Neuronal stem cell (in vitro differentiated cells): ENCODE measurements at regions not wholly inside any gene's neighbourhood (a gene's known extent, or its start where the extent isn't known, plus 50 kb on each side); places are given as distances from the start of the nearest gene placed in this dataset.
"Not testable (repeated sequence)": the region's sequence is repeated elsewhere in the genome, so short reads cannot be mapped to it uniquely, and the experiment has no call there.

Experiments
- DNase-seq: peaks from one replicate; pipeline ENCODE4 v3.0.0-alpha.2; 2013; ENCODE audit warnings: low spot score
- H2AFZ ChIP-seq: one replicate; pipeline ENCODE4 v1.6.1; 2013; ENCODE audit warnings: mild to moderate bottlenecking, low read length, inconsistent platforms
- H2AK5ac ChIP-seq: 2 replicates; pipeline ENCODE4 v1.6.1; 2013; ENCODE audit warnings: low read depth, mild to moderate bottlenecking, inconsistent platforms, low read length, moderate library complexity, mixed read lengths
- H2BK120ac ChIP-seq: 2 replicates; pipeline ENCODE4 v1.6.1; 2013; ENCODE audit warnings: low read depth, mild to moderate bottlenecking, inconsistent platforms, low read length, moderate library complexity, mixed read lengths
- H2BK12ac ChIP-seq: one replicate; pipeline ENCODE4 v1.6.1; 2013; ENCODE audit warnings: low read length, inconsistent platforms
- H2BK15ac ChIP-seq: 2 replicates; pipeline ENCODE4 v1.6.1; 2013; ENCODE audit warnings: mild to moderate bottlenecking, low read length, inconsistent platforms, mixed read lengths
- H2BK5ac ChIP-seq: one replicate; pipeline ENCODE4 v1.6.1; 2013; ENCODE audit warnings: inconsistent platforms, mild to moderate bottlenecking, low read length, moderate library complexity
- H3K14ac ChIP-seq: one replicate; pipeline ENCODE4 v1.6.1; 2013; ENCODE audit warnings: low read length, inconsistent platforms
- H3K18ac ChIP-seq: 2 replicates; pipeline ENCODE4 v1.6.1; 2013; ENCODE audit warnings: low read length, inconsistent platforms
- H3K23ac ChIP-seq: 2 replicates; pipeline ENCODE4 v1.6.1; 2013; ENCODE audit warnings: low read depth, mild to moderate bottlenecking, mixed read lengths, low read length, inconsistent platforms; ENCODE audit not compliant: poor library complexity
- H3K27ac ChIP-seq: replicated peaks from 3 replicates; pipeline ENCODE4 v1.5.1; 2013; ENCODE audit warnings: low read length, inconsistent platforms
- H3K27me3 ChIP-seq, 3 experiments: 2 replicates each; pipeline ENCODE4 v1.6.1; 2013; ENCODE audit warnings: low read length in 3 of 3, mild to moderate bottlenecking in 2 of 3, inconsistent platforms in 1 of 3, low read depth in 1 of 3, mixed read lengths in 1 of 3, moderate library complexity in 1 of 3; ENCODE audit not compliant: control insufficient read depth in 3 of 3, insufficient read depth in 3 of 3
- H3K36me3 ChIP-seq, 2 donors: replicated peaks in 1 of 2; 2 replicates each; pipeline ENCODE4 v1.6.1; 2013; ENCODE audit warnings: low read length in 2 of 2; ENCODE audit not compliant: control insufficient read depth in 2 of 2, insufficient read depth in 2 of 2
- H3K4ac ChIP-seq: 2 replicates; pipeline ENCODE4 v1.6.1; 2013; ENCODE audit warnings: inconsistent platforms, mild to moderate bottlenecking, low read length, moderate library complexity
- H3K4me1 ChIP-seq, 2 donors: 1 replicate in 1 of 2; 2 replicates in 1 of 2; pipeline ENCODE4 v1.6.1; 2013; ENCODE audit warnings: low read length in 2 of 2, low read depth in 1 of 2; ENCODE audit not compliant: control insufficient read depth in 2 of 2, insufficient read depth in 1 of 2
- H3K4me2 ChIP-seq: one replicate; pipeline ENCODE4 v1.6.1; 2013; ENCODE audit warnings: mild to moderate bottlenecking, low read length, inconsistent platforms; ENCODE audit not compliant: insufficient read depth, poor library complexity, severe bottlenecking
- H3K4me3 ChIP-seq, 2 donors: 2 replicates each; pipeline ENCODE4 v1.5.1; 2013; ENCODE audit warnings: low read length in 2 of 2, mild to moderate bottlenecking in 2 of 2, inconsistent platforms in 1 of 2, moderate library complexity in 1 of 2
- H3K79me1 ChIP-seq: one replicate; pipeline ENCODE4 v1.6.1; 2013; ENCODE audit warnings: low read depth, mild to moderate bottlenecking, inconsistent platforms, low read length, moderate library complexity
- H3K9ac ChIP-seq: one replicate; pipeline ENCODE4 v1.6.1; 2013; ENCODE audit warnings: mild to moderate bottlenecking, low read depth, low read length, inconsistent platforms; ENCODE audit not compliant: poor library complexity
- H3K9me3 ChIP-seq, 2 donors: replicated peaks in 1 of 2; 2 replicates each; pipeline versions ENCODE3 to v1.6.1; 2013; ENCODE audit warnings: low read length in 2 of 2, mild to moderate bottlenecking in 2 of 2, inconsistent platforms in 1 of 2, low read depth in 1 of 2, mixed read lengths in 1 of 2, moderate library complexity in 1 of 2; ENCODE audit not compliant: control insufficient read depth in 2 of 2, insufficient read depth in 1 of 2
- H4K8ac ChIP-seq: one replicate; pipeline ENCODE4 v1.6.1; 2013; ENCODE audit warnings: low read depth, mild to moderate bottlenecking, inconsistent platforms, low read length, moderate library complexity
- H4K91ac ChIP-seq: one replicate; pipeline ENCODE4 v1.6.1; 2013; ENCODE audit warnings: low read length, low read depth, mild to moderate bottlenecking, inconsistent platforms; ENCODE audit not compliant: poor library complexity
- WGBS, 2 donors: extraction: QIAGEN DNeasy Blood & Tissue Kit; methylation state at CpG; one replicate each; pipeline ENCODE4 v1.1.7; 2013; ENCODE audit warnings: missing lambda C conversion rate in 2 of 2, mixed read lengths in 1 of 2; ENCODE audit not compliant: insufficient read length in 2 of 2, insufficient replicate concordance in 1 of 2; ENCODE audit errors: extremely low coverage in 2 of 2; 5-methylcytosine and 5-hydroxymethylcytosine counted together

DNA sequence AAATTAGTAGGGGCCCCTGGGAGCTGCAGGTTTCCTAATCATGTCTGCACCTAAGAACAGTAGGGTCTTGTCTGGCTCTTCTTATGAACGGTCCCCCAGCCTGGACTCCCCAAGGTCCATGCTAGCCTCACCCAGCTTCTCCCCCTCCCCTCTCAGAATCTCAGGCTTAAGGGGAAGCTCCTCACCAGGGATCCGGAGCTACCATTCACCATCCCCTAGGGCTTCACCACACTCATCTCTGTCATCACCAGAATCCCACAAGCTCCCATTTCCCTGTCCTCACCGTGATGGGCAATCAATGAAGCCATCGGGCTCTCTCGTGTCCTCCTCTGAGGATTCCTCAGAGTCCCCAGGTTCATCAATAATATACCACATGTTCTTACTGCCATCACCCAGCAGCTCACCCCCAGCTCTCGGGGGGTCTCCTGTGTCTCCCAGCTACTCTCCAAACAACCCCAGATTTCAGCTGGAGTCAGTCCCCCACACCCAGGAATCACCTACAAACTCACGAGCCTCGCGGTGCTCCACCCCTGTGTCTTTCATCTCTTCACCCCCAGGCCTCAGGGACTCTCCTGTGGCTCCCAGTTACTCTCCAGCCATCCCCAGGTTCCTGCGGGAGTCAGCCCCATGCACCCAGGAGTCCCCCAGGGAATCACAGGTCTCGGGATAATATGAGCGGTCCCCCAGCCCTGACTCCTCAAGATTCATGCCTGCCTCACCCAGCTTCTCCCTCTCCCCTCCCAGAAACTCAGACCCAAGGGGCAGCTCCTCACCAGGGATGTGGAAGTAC lies 335.6 kb downstream of the CWH43 start:
- H3K9me3 ChIP-seq, H3K14ac ChIP-seq, H3K18ac ChIP-seq, H3K36me3 ChIP-seq, H2AK5ac ChIP-seq, H2AFZ ChIP-seq, H2BK15ac ChIP-seq, H2BK12ac ChIP-seq, H3K79me1 ChIP-seq, H3K4ac ChIP-seq, H4K91ac ChIP-seq, H2BK120ac ChIP-seq, H3K4me3 ChIP-seq, H3K23ac ChIP-seq, H3K4me2 ChIP-seq, DNase-seq, H3K27me3 ChIP-seq, H3K9ac ChIP-seq, H4K8ac ChIP-seq, H2BK5ac ChIP-seq, H3K27ac ChIP-seq, H3K4me1 ChIP-seq: not testable (repeated sequence)
- no CpG with 5 or more reads among the region's 12 CpGs for WGBS, 2 donors

DNA sequence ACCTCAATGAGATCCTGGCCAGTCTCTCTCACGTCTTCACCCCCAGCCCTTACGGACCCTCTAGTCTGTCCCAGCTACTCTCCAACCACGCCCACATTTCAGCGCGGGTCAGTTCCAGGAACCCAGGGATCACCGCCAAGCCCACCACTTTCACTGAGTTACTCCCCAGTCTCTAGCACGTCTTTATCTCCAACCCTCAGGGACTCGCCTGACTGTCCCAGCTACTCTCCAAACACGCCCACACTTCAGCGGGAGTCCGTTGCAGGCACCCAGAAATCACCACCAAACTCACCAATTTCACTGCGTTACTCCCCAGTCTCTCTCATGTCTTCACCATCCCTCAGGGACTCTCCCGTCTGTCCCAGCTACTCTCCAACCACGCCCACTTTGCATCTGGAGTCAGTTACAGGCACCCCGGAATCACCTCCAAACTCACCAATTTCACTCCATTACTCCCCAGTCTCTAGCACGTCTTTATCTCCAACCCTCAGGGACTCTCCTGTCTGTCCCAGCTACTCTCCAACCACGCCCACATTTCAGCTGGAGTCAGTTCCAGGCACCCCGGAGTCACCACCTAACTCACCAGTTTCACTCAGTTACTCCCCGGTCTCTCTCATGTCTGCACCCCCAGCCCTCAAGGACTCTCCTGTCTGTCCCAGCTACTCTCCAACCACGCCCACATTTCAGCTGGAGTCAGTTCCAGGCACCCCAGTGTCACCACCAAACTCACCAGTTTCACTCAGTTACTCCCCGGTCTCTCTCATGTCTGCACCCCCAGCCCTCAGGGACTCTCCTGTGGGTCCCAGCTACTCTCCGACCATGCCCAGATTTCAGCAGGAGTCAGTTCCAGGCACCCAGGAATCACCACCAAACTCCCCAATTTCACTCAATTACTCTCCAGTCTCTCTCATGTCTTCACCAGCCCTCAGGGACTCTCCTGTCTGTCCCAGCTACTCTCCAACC lies 336.8 kb downstream of the CWH43 start:
- not testable (repeated sequence) for H3K27me3 ChIP-seq, H3K4ac ChIP-seq, DNase-seq, H4K91ac ChIP-seq, H2BK15ac ChIP-seq, H3K79me1 ChIP-seq, H3K9me3 ChIP-seq, H4K8ac ChIP-seq, H3K4me2 ChIP-seq, H3K9ac ChIP-seq, H3K36me3 ChIP-seq, H3K14ac ChIP-seq, H3K27ac ChIP-seq, H3K4me1 ChIP-seq, H2BK120ac ChIP-seq, H2AFZ ChIP-seq, H2BK12ac ChIP-seq, H3K18ac ChIP-seq, H2AK5ac ChIP-seq, H3K4me3 ChIP-seq, H2BK5ac ChIP-seq
- peak overlapping the region; percentile 25 for H3K23ac ChIP-seq
- WGBS, 2 donors: no CpG with 5 or more reads among the region's 22 CpGs

DNA sequence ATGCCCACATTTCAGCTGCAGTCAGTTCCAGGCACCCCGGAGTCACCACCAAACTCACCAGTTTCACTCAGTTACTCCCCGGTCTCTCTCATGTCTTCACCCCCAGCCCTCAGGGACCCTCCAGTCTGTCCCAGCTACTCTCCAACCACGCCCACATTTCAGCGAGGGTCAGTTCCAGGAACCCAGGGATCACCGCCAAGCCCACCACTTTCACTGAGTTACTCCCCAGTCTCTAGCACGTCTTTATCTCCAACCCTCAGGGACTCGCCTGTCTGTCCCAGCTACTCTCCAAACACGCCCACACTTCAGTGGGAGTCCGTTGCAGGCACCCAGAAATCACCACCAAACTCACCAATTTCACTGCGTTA lies 337.5 kb downstream of the CWH43 start:
- not testable (repeated sequence) for H3K4me3 ChIP-seq, H3K27ac ChIP-seq, H2AK5ac ChIP-seq, H3K4me1 ChIP-seq, H3K4me2 ChIP-seq, H2BK12ac ChIP-seq, H3K4ac ChIP-seq, H2BK15ac ChIP-seq, H3K27me3 ChIP-seq, H4K8ac ChIP-seq, H2BK120ac ChIP-seq, H3K23ac ChIP-seq, H3K9ac ChIP-seq, H2AFZ ChIP-seq, DNase-seq, H3K9me3 ChIP-seq, H3K79me1 ChIP-seq, H3K14ac ChIP-seq, H3K36me3 ChIP-seq, H2BK5ac ChIP-seq, H4K91ac ChIP-seq, H3K18ac ChIP-seq
- WGBS, 2 donors: no CpG with 5 or more reads among the region's 10 CpGs
